H4 (cell line): ENCODE measurements at regions not wholly inside any gene's neighbourhood (a gene's known extent, or its start where the extent isn't known, plus 50 kb on each side); places are given as distances from the start of the nearest gene placed in this dataset.

Source experiments
- DNase-seq: peaks from one replicate; pipeline ENCODE4 v3.0.0-alpha.2; 2015; ENCODE audit warnings: low spot score

GRCh38 chr9:26742828-26743476 lies 149.7 kb downstream of the CAAP1 start:
- DNase-seq = no peak

- no peak for DNase-seq
Measured at GRCh38 chr9:26735160-26735559, 157.4 kb downstream of the CAAP1 start.

- no peak for DNase-seq
Measured at GRCh38 chr9:26729187-26729586, 163.4 kb downstream of the CAAP1 start.

- DNase-seq = no peak
Measured at GRCh38 chr9:26727471-26727870, 165.1 kb downstream of the CAAP1 start.

GRCh38 chr9:26725573-26725972 lies 167.0 kb downstream of the CAAP1 start:
- no peak for DNase-seq

GRCh38 chr9:26723486-26723885 lies 169.1 kb downstream of the CAAP1 start:
- peak; percentile 58 for DNase-seq

- DNase-seq = no peak
Measured at GRCh38 chr9:26722755-26723154, 169.8 kb downstream of the CAAP1 start.

- no peak for DNase-seq
Measured at GRCh38 chr9:26710008-26710407, 182.6 kb downstream of the CAAP1 start.

GRCh38 chr9:26706223-26706622 lies 186.4 kb downstream of the CAAP1 start:
- DNase-seq = no peak

- DNase-seq = no peak
Measured at GRCh38 chr9:26695298-26695622, 197.3 kb downstream of the CAAP1 start.

- no peak for DNase-seq
Measured at GRCh38 chr9:26694381-26695297, 198.0 kb downstream of the CAAP1 start.

- DNase-seq = no peak
Measured at GRCh38 chr9:26689041-26689440, 203.6 kb downstream of the CAAP1 start.

- DNase-seq = no peak
Measured at GRCh38 chr9:26687421-26687820, 205.2 kb downstream of the CAAP1 start.

- DNase-seq = no peak
Measured at GRCh38 chr9:26685818-26686217, 206.8 kb downstream of the CAAP1 start.

- no peak for DNase-seq
Measured at GRCh38 chr9:26684029-26684428, 208.6 kb downstream of the CAAP1 start.

- DNase-seq = no peak
Measured at GRCh38 chr9:26682796-26683496, 209.7 kb downstream of the CAAP1 start.

GRCh38 chr9:26682041-26682440 lies 210.6 kb downstream of the CAAP1 start:
- no peak for DNase-seq

GRCh38 chr9:26677965-26678706 lies 214.5 kb downstream of the CAAP1 start:
- no peak for DNase-seq

GRCh38 chr9:26675035-26675434 lies 217.6 kb downstream of the CAAP1 start:
- DNase-seq = no peak

GRCh38 chr9:26673261-26673660 lies 219.3 kb downstream of the CAAP1 start:
- DNase-seq = no peak

GRCh38 chr9:26669701-26670670 lies 222.6 kb downstream of the CAAP1 start:
- no peak for DNase-seq
